H1 (cell line): ENCODE measurements at regions not wholly inside any gene's neighbourhood (a gene's known extent, or its start where the extent isn't known, plus 50 kb on each side); places are given as distances from the start of the nearest gene placed in this dataset.

ENCODE experiments used
- CTCF ChIA-PET: fragments of 300-600 bp; sonication (Branson Sonifier 250); formaldehyde crosslinking; loops from one replicate; lab custom pipeline; 2021; ENCODE audit not compliant: partially characterized antibody; lab: Charles Lee
- POLR2A ChIA-PET: fragments of 300-600 bp; sonication (Branson Sonifier 250); formaldehyde crosslinking; loops from one replicate; lab custom pipeline; 2021; ENCODE audit warnings: inconsistent platforms; ENCODE audit not compliant: partially characterized antibody; lab: Charles Lee
- DNase-seq, 2 experiments: peaks; one replicate each; pipeline versions ENCODE4 v3.0.0 to v3.0.0-alpha.2; 2010 to 2022; ENCODE audit warnings: low spot score in 2 of 2, low read depth in 1 of 2, mixed read lengths in 1 of 2
- FAIRE-seq: peaks from 2 replicates; lab custom pipeline; 2011; peaks lifted over from hg19 to GRCh38; lab: Jason Lieb, UNC
- H2AFZ ChIP-seq: 2 replicates; pipeline ENCODE4 v1.8.1; 2012; ENCODE audit warnings: low read length, inconsistent platforms
- H2AK5ac ChIP-seq: 2 replicates; pipeline ENCODE4 v1.6.1; 2013; ENCODE audit warnings: low read depth, low read length
- H2BK120ac ChIP-seq: replicated peaks from 2 replicates; pipeline ENCODE3; 2013; ENCODE audit warnings: low read depth, low read length, inconsistent platforms
- H2BK12ac ChIP-seq: 2 replicates; pipeline ENCODE4 v1.6.1; 2013; ENCODE audit warnings: low read depth, low read length
- H2BK15ac ChIP-seq: 2 replicates; pipeline ENCODE4 v1.6.1; 2013; ENCODE audit warnings: low read length
- H2BK20ac ChIP-seq: 2 replicates; pipeline ENCODE4 v1.6.1; 2013; ENCODE audit warnings: low read length
- H2BK5ac ChIP-seq: 2 replicates; pipeline ENCODE4 v1.6.1; 2013; ENCODE audit warnings: low read depth, low read length
- H3K14ac ChIP-seq: 2 replicates; pipeline ENCODE4 v1.6.1; 2013; ENCODE audit warnings: inconsistent platforms; ENCODE audit not compliant: insufficient read length
- H3K18ac ChIP-seq: 2 replicates; pipeline ENCODE4 v1.6.1; 2013; ENCODE audit warnings: low read length; ENCODE audit errors: extremely low read depth
- H3K23ac ChIP-seq: 2 replicates; pipeline ENCODE4 v1.6.1; 2013; ENCODE audit warnings: inconsistent platforms; ENCODE audit not compliant: insufficient read length
- H3K23me2 ChIP-seq: 2 replicates; pipeline ENCODE4 v1.6.1; 2013; ENCODE audit warnings: low read depth, low read length
- H3K27ac ChIP-seq: 2 replicates; pipeline ENCODE4 v1.6.1; 2011; ENCODE audit warnings: low read depth, low read length, inconsistent platforms
- H3K27me3 ChIP-seq, 4 experiments: replicated peaks in 1 of 4; 1 replicate in 1 of 4; 2 replicates in 3 of 4; pipeline versions ENCODE4 v1.6.1 to v1.8.1; 2011 to 2013; ENCODE audit warnings: low read length in 3 of 4, mild to moderate bottlenecking in 3 of 4, inconsistent platforms in 2 of 4, mixed read lengths in 2 of 4, moderate library complexity in 1 of 4; ENCODE audit not compliant: control insufficient read depth in 3 of 4, insufficient read depth in 3 of 4; ENCODE audit errors: extremely low read depth in 1 of 4
- H3K36me3 ChIP-seq, 4 experiments: 2 replicates each; pipeline versions ENCODE4 v1.6.1 to v1.8.1; 2011 to 2013; ENCODE audit warnings: mild to moderate bottlenecking in 4 of 4, low read length in 3 of 4, moderate library complexity in 2 of 4, control low read depth in 1 of 4, inconsistent platforms in 1 of 4; ENCODE audit not compliant: insufficient read depth in 4 of 4, control insufficient read depth in 2 of 4
- H3K4ac ChIP-seq: replicated peaks from 2 replicates; pipeline ENCODE3; 2013; ENCODE audit warnings: low read length, low read depth, mixed read lengths, inconsistent platforms; ENCODE audit not compliant: insufficient read length
- H3K4me1 ChIP-seq, 4 experiments: replicated peaks in 1 of 4; 1 replicate in 1 of 4; 2 replicates in 3 of 4; pipeline versions ENCODE4 v1.6.1 to v1.8.1; 2011 to 2013; ENCODE audit warnings: low read length in 3 of 4, inconsistent platforms in 2 of 4, mixed read lengths in 1 of 4; ENCODE audit not compliant: insufficient read depth in 4 of 4, control insufficient read depth in 3 of 4
- H3K4me2 ChIP-seq, 2 experiments: 2 replicates each; pipeline versions ENCODE4 v1.6.1 to v1.8.1; 2011 to 2013; ENCODE audit warnings: low read depth in 2 of 2, low read length in 2 of 2, control low read depth in 1 of 2, inconsistent platforms in 1 of 2, mild to moderate bottlenecking in 1 of 2; ENCODE audit not compliant: insufficient read depth in 1 of 2
- H3K4me3 ChIP-seq, 4 experiments: fragments of 200-600, 300-600 bp in 1 of 4; sonication (generic), shearing (Covaris generic), sonication (Bioruptor Twin) in 1 of 4; 2 replicates each; pipeline versions ENCODE4 v1.5.1 to v1.8.1; 2011 to 2016; ENCODE audit warnings: low read length in 4 of 4, low read depth in 3 of 4, control low read depth in 2 of 4, inconsistent platforms in 2 of 4, mild to moderate bottlenecking in 2 of 4, mixed read lengths in 1 of 4, moderate library complexity in 1 of 4; ENCODE audit not compliant: insufficient read depth in 2 of 4; ENCODE audit errors: extremely low read depth in 1 of 4
- H3K56ac ChIP-seq: replicated peaks from 2 replicates; pipeline ENCODE3; 2013; ENCODE audit warnings: low read depth, mild to moderate bottlenecking, mixed read lengths, low read length, inconsistent platforms; ENCODE audit not compliant: insufficient read length
- H3K79me1 ChIP-seq: 2 replicates; pipeline ENCODE4 v1.6.1; 2013; ENCODE audit warnings: low read depth, low read length, control low read depth
- H3K79me2 ChIP-seq, 2 experiments: 2 replicates each; pipeline versions ENCODE4 v1.6.1 to v1.8.1; 2012 to 2013; ENCODE audit warnings: low read length in 2 of 2, mild to moderate bottlenecking in 2 of 2, inconsistent platforms in 1 of 2; ENCODE audit not compliant: insufficient read depth in 2 of 2, control insufficient read depth in 1 of 2
- H3K9ac ChIP-seq, 4 experiments: replicated peaks in 1 of 4; 1 replicate in 1 of 4; 2 replicates in 3 of 4; pipeline versions ENCODE4 v1.6.1 to v1.8.1; 2011 to 2013; ENCODE audit warnings: low read depth in 3 of 4, low read length in 3 of 4, control low read depth in 2 of 4, mild to moderate bottlenecking in 2 of 4, moderate library complexity in 2 of 4, inconsistent platforms in 1 of 4; ENCODE audit errors: extremely low read depth in 1 of 4
- H3K9me3 ChIP-seq, 2 experiments: 2 replicates each; pipeline versions ENCODE4 v1.6.1 to v1.8.1; 2012 to 2013; ENCODE audit warnings: mild to moderate bottlenecking in 2 of 2, moderate library complexity in 2 of 2, control low read depth in 1 of 2, inconsistent platforms in 1 of 2, low read depth in 1 of 2, low read length in 1 of 2, mixed read lengths in 1 of 2; ENCODE audit not compliant: insufficient read depth in 2 of 2
- H4K20me1 ChIP-seq, 2 experiments: replicated peaks in 1 of 2; 2 replicates each; pipeline versions ENCODE3 to v1.8.1; 2011 to 2013; ENCODE audit warnings: inconsistent platforms in 2 of 2, low read length in 2 of 2, mild to moderate bottlenecking in 1 of 2; ENCODE audit not compliant: insufficient read depth in 2 of 2, control insufficient read depth in 1 of 2
- H4K5ac ChIP-seq: 2 replicates; pipeline ENCODE4 v1.6.1; 2013; ENCODE audit warnings: low read length, low read depth, mixed read lengths, inconsistent platforms; ENCODE audit not compliant: insufficient read length
- H4K8ac ChIP-seq: 2 replicates; pipeline ENCODE4 v1.8.0; 2013; ENCODE audit warnings: mild to moderate bottlenecking, moderate library complexity, low read length, inconsistent platforms; ENCODE audit not compliant: insufficient read depth; ENCODE audit errors: extremely low read depth
- H4K91ac ChIP-seq: replicated peaks from 2 replicates; pipeline ENCODE3; 2013; ENCODE audit warnings: low read length, mixed read lengths, inconsistent platforms; ENCODE audit not compliant: insufficient read length
- BCL11A ChIP-seq, 2 experiments: IDR thresholded peaks; one replicate each; pipeline ENCODE4 v1.6.1; 2011; ENCODE audit warnings: low read depth in 2 of 2, low read length in 2 of 2, mild to moderate bottlenecking in 2 of 2
- CBX8 ChIP-seq: fragments of 300-800, 300-1000 bp; sonication (generic); IDR thresholded peaks from 2 replicates; pipeline ENCODE4 v1.7.1; 2016; ENCODE audit warnings: low read depth, low read length, borderline replicate concordance
- CEBPB ChIP-seq: IDR thresholded peaks from 2 replicates; pipeline ENCODE4 v1.6.1; 2012; ENCODE audit warnings: low read depth, low read length
- CHD2 ChIP-seq: IDR thresholded peaks from 2 replicates; pipeline ENCODE4 v1.6.1; 2012; ENCODE audit warnings: low read length, improper control_type of control experiment
- GABPA ChIP-seq: IDR thresholded peaks from 2 replicates; pipeline ENCODE4 v1.6.1; 2011; ENCODE audit warnings: mild to moderate bottlenecking, low read length, moderate library complexity, borderline replicate concordance; ENCODE audit not compliant: insufficient read depth
- HDAC2 ChIP-seq, 2 experiments: fragments of 300-600 bp in 1 of 2; sonication (generic) in 1 of 2; IDR thresholded peaks; 2 replicates each; pipeline ENCODE4 v1.6.1; 2011 to 2012; ENCODE audit warnings: low read depth in 2 of 2, low read length in 2 of 2, mild to moderate bottlenecking in 2 of 2, moderate library complexity in 2 of 2, borderline replicate concordance in 1 of 2, inconsistent platforms in 1 of 2
- KDM4A ChIP-seq: IDR thresholded peaks from one replicate; pipeline ENCODE4 v1.7.1; 2012; ENCODE audit warnings: low read depth, mild to moderate bottlenecking, moderate library complexity, low read length, inconsistent platforms; ENCODE audit not compliant: severe bottlenecking
- KDM5A ChIP-seq: fragments of 200-600 bp; IDR thresholded peaks from 2 replicates; pipeline ENCODE4 v1.7.1; 2012; ENCODE audit warnings: mild to moderate bottlenecking, low read length, inconsistent platforms, mixed read lengths
- NRF1 ChIP-seq: IDR thresholded peaks from 2 replicates; pipeline ENCODE4 v1.6.1; 2011; ENCODE audit warnings: mild to moderate bottlenecking, low read depth, low read length, improper control_type of control experiment
- POU5F1 ChIP-seq: IDR thresholded peaks from 2 replicates; pipeline ENCODE4 v1.6.1; 2011; ENCODE audit warnings: low read depth, mild to moderate bottlenecking, low read length, moderate library complexity
- RNF2 ChIP-seq: fragments of 200-900, 300-1000 bp; sonication (generic); IDR thresholded peaks from 2 replicates; pipeline ENCODE4 v1.7.1; 2016; ENCODE audit warnings: borderline replicate concordance, low read depth, mild to moderate bottlenecking, antibody characterized with exemption, low read length; ENCODE audit not compliant: poor library complexity, severe bottlenecking; ENCODE audit errors: missing control alignments
- SUZ12 ChIP-seq: fragments of 200-600 bp; sonication (generic); IDR thresholded peaks from 2 replicates; pipeline ENCODE4 v1.6.1; 2012; ENCODE audit warnings: mild to moderate bottlenecking, inconsistent platforms, low read length, moderate library complexity, mixed read lengths
- TBP ChIP-seq: IDR thresholded peaks from 2 replicates; pipeline ENCODE4 v1.6.1; 2011; ENCODE audit warnings: low read depth, low read length, improper control_type of control experiment
- WGBS, 2 experiments: shearing (Covaris generic) in 1 of 2; methylation state at CpG; one replicate each; pipeline versions ENCODE4 v1.1.6 to v1.1.7; 2013 to 2015; ENCODE audit warnings: low lambda C conversion rate in 2 of 2, mixed read lengths in 2 of 2, inconsistent platforms in 1 of 2, low coverage in 1 of 2, missing lambda C conversion rate in 1 of 2; ENCODE audit not compliant: insufficient replicate concordance in 2 of 2, insufficient coverage in 1 of 2, insufficient read length in 1 of 2; ENCODE audit errors: extremely low coverage in 1 of 2, missing lambda C conversion rate in 1 of 2; 5-methylcytosine and 5-hydroxymethylcytosine counted together

- no peaks in the 10 kb centered on the region for H3K27me3 ChIP-seq
- no peak overlapping the region for H2BK15ac ChIP-seq
- POLR2A ChIA-PET: no interaction called here
- FAIRE-seq (no peak), DNase-seq (no peak)
- H4K20me1 ChIP-seq: no peaks in the 10 kb centered on the region
- H3K14ac ChIP-seq: no peak overlapping the region
- H2BK12ac ChIP-seq: no peak overlapping the region
- H3K4me3 ChIP-seq: no peak overlapping the region
- no peak overlapping the region for H3K23ac ChIP-seq
- H2BK20ac ChIP-seq: no peak overlapping the region
- H3K9ac ChIP-seq: no peak overlapping the region
- 90% methylated on average over 3 of the region's 3 CpGs; no CpG with 5 or more reads in 1 of the 2 experiments for WGBS, 2 experiments
- no peak overlapping the region for H3K56ac ChIP-seq
- no peak overlapping the region for H3K18ac ChIP-seq
- peaks cover 0 to 10% (median 1%) of the 10 kb centered on the region in 4 experiments; a peak in 2 of 7 replicates for H3K4me1 ChIP-seq
- H4K8ac ChIP-seq: no peak overlapping the region
- H3K9me3 ChIP-seq: no peaks in the 10 kb centered on the region
- H3K79me2 ChIP-seq: peaks cover 0 to 3% of the 10 kb centered on the region in 2 experiments; a peak in 1 of 4 replicates
- H2AFZ ChIP-seq: no peak overlapping the region
- no peaks in the 10 kb centered on the region; the same call in 1 of the 2 replicates for H3K79me1 ChIP-seq
- TF ChIP-seq KDM5A (no peak), KDM4A (no peak), HDAC2 (IDR thresholded peaks at IDR 0.05; ENCODE audit: borderline replicate concordance in 1 of 2, low read depth in 2 of 2, low read length in 2 of 2) (no peak), SUZ12 (no peak), RNF2 (no peak), GABPA (no peak), NRF1 (no peak), CBX8 (no peak), TBP (no peak), CEBPB (no peak), POU5F1 (no peak), CHD2 (no peak), BCL11A (IDR thresholded peaks at IDR 0.05; ENCODE audit: low read depth in 2 of 2, low read length in 2 of 2) (no peak)
- no peak overlapping the region for H2AK5ac ChIP-seq
- H4K91ac ChIP-seq: no peak overlapping the region
- H2BK5ac ChIP-seq: no peak overlapping the region
- CTCF ChIA-PET: no interaction called here
- H3K23me2 ChIP-seq: no peaks in the 10 kb centered on the region
- no peaks in the 10 kb centered on the region for H3K36me3 ChIP-seq
- no peak overlapping the region for H2BK120ac ChIP-seq
- H3K4ac ChIP-seq: no peak overlapping the region
- no peak overlapping the region for H4K5ac ChIP-seq
- H3K4me2 ChIP-seq: no peak overlapping the region
- H3K27ac ChIP-seq: no peak overlapping the region
Measured at GRCh38 chr12:66916189-66916588, 237.3 kb upstream of the GRIP1 start.
